ENCODE measurements at regions not wholly inside any gene's neighbourhood (a gene's known extent, or its start where the extent isn't known, plus 50 kb on each side); places are given as distances from the start of the nearest gene placed in this dataset.

- TF ChIP-seq TCF7L2 (IDR thresholded peaks at IDR 0.05; ENCODE audit: borderline replicate concordance, low read depth, low read length) (no peak), BCL11B (tag by site-specific recombination; IDR thresholded peaks at IDR 0.05; ENCODE audit: low read depth) (no peak), MEIS1 (CRISPR knock-in tag; IDR thresholded peaks at IDR 0.05; ENCODE audit: borderline replicate concordance) (no peak), CTCF (tag by site-specific recombination; IDR thresholded peaks at IDR 0.05) (no peak), ZNF274 (IDR thresholded peaks at IDR 0.05; ENCODE audit: low read length) (no peak), ZNF274 (tag by site-specific recombination; IDR thresholded peaks at IDR 0.05; ENCODE audit: borderline replicate concordance) (no peak), ZNF777 (tag by site-specific recombination; IDR thresholded peaks at IDR 0.05; ENCODE audit: borderline replicate concordance) (no peak)
Observed at GRCh38 chr10:29790207-29790606, 155.4 kb upstream of the SVIL start.
